SK-N-MC (cell line): ENCODE measurements at regions not wholly inside any gene's neighbourhood (a gene's known extent, or its start where the extent isn't known, plus 50 kb on each side); places are given as distances from the start of the nearest gene placed in this dataset.

Experiments
- DNase-seq: peaks from one replicate; pipeline ENCODE4 v3.0.0-alpha.2; 2011; ENCODE audit warnings: low read depth, low spot score
- H3K27ac ChIP-seq: fragments of 200-600 bp; sonication (generic); 2 replicates; pipeline ENCODE4 v1.5.1; 2016; ENCODE audit warnings: mixed run types
- H3K36me3 ChIP-seq: fragments of 200-600 bp; sonication (generic); 2 replicates; pipeline ENCODE4 v1.6.1; 2017; ENCODE audit warnings: antibody characterized with exemption, low read length, mixed read lengths; ENCODE audit not compliant: insufficient read depth
- H3K4me3 ChIP-seq: fragments of 200-600 bp; sonication (generic); 2 replicates; pipeline ENCODE4 v1.5.1; 2016
- H3K9ac ChIP-seq: fragments of 200-600 bp; sonication (generic); 2 replicates; pipeline ENCODE4 v1.8.0; 2017; ENCODE audit warnings: mixed run types, mixed read lengths; ENCODE audit not compliant: insufficient read length
- H3K9me3 ChIP-seq: fragments of 200-600 bp; sonication (generic); 2 replicates; pipeline ENCODE4 v1.6.1; 2017; ENCODE audit warnings: low read depth, mild to moderate bottlenecking, antibody characterized with exemption, low read length, moderate library complexity, mixed read lengths
- EZH2 ChIP-seq: fragments of 200-600 bp; sonication (generic); IDR thresholded peaks from one replicate; pipeline ENCODE4 v1.6.1; 2017; ENCODE audit warnings: antibody characterized with exemption
- FOXP2 ChIP-seq: optimal IDR thresholded peaks from 2 replicates; pipeline ENCODE3; 2011; ENCODE audit warnings: mild to moderate bottlenecking, moderate library complexity; ENCODE audit not compliant: insufficient read depth; ENCODE audit errors: extremely low read length, control extremely low read depth
- POLR2AphosphoS5 ChIP-seq: IDR thresholded peaks from 2 replicates; pipeline ENCODE4 v1.6.1; 2012; ENCODE audit warnings: mild to moderate bottlenecking, low read depth, low read length, borderline replicate concordance

DNA sequence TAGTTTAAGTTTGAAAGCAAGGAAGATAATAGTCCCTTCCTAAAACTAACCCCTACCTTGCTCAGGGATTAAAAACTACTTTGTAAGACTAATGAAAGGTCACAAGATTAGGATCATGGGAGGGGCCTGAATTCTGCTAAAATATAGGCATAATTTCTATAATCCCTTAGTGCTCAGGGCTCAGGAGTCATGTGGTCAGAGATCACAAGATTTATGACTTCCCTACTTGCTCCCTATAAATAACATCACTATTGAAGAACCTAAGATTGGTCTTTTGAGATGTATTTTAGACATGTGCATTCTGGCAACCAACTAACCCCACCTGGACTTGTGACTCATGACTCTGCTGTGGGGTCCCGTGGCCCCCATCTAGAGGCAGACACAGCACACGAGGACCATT, 81.1 kb downstream of the STMND1 start:
- Histone ChIP-seq H3K9ac (no peak overlapping the region), H3K36me3 (no peaks in the 10 kb centered on the region), H3K9me3 (no peaks in the 10 kb centered on the region), H3K4me3 (no peak overlapping the region), H3K27ac (no peak overlapping the region)
- TF ChIP-seq POLR2AphosphoS5: no peak
- no peak for TF ChIP-seq EZH2
- no peak for TF ChIP-seq FOXP2
- DNase-seq: no peak

DNA sequence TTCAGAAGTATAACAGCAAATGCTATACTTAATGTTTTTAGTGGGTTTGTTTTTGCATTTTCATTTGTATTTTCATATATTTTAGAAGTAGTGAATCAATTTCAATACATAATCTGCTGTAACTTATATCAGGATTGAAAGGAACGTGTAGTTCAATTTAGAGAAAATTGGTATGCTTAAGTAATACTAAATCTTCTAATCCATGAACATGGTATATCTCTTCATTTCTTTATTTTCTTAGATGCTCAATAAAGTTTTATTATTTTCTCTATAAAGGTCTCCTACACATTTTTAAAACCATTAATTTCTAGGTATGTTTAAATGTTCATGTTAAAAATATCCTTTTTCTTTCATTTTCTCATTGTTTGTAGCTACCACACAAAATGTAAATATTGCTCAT, 85.1 kb downstream of the STMND1 start:
- no peak overlapping the region for H3K9ac ChIP-seq
- H3K27ac ChIP-seq: no peak overlapping the region
- H3K9me3 ChIP-seq: no peaks in the 10 kb centered on the region
- H3K36me3 ChIP-seq: no peaks in the 10 kb centered on the region
- no peak for DNase-seq
- H3K4me3 ChIP-seq: no peak overlapping the region
- TF ChIP-seq POLR2AphosphoS5 (no peak), FOXP2 (no peak), EZH2 (no peak)

DNA sequence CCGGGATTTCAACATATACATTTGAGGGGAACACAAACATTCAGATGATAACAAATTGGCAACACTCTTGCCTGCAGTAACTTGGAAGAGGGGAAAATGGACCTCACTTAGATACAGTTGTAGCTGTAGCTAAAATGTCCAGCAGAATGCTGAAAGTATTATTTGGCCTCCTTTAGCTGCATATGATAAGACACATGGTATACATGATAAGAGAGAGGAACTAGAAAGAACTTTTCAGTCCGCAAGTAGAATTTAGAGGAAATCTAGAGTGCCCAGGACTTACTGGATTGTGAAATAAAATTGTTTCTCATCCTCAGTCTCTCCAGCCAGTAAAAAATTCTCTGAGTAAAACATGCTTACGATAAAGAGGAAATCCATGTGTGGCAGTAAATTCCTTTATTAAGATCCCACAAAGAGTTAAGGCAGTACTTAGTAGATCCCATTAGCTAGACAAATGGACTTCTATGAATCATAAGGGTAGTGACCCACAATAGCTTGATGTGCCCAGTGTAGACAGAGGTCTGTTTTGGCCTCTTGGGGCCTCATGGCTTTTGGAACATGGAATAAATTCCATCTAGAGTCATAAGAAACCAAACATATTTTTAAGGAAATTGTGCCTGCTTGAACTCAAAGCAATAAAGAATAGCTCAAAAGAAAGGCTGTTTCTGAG, 87.9 kb upstream of the RBM24 start:
- H3K4me3 ChIP-seq: no peak overlapping the region
- H3K27ac ChIP-seq: no peak overlapping the region
- DNase-seq: no peak
- H3K9ac ChIP-seq: no peak overlapping the region
- TF ChIP-seq FOXP2 (no peak), POLR2AphosphoS5 (no peak)
- H3K36me3 ChIP-seq: no peaks in the 10 kb centered on the region
- no peaks in the 10 kb centered on the region for H3K9me3 ChIP-seq

DNA sequence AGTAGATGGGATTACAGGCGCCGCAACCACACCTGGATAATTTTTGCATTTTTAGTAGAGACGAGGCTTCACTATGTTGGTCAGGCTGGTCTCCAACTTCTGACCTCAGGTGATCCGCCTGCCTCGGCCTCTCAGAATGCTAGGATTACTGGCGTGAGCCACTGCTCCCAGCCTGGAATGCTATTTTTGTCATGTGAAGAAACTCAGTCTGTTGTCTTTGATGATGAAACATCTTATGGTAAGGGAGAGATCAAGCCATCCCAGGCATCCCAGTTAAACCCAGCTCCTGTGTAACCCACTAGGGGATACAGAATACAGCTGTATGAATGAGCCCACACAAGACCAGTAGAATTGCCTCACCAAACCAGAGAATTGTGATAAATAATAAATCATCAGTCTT, 83.6 kb upstream of the RBM24 start:
- H3K4me3 ChIP-seq: no peak overlapping the region
- H3K36me3 ChIP-seq: no peaks in the 10 kb centered on the region
- H3K9me3 ChIP-seq: no peaks in the 10 kb centered on the region
- no peak overlapping the region for H3K27ac ChIP-seq
- TF ChIP-seq FOXP2 (no peak), EZH2 (no peak), POLR2AphosphoS5 (no peak)
- H3K9ac ChIP-seq: no peak overlapping the region
- DNase-seq: no peak

DNA sequence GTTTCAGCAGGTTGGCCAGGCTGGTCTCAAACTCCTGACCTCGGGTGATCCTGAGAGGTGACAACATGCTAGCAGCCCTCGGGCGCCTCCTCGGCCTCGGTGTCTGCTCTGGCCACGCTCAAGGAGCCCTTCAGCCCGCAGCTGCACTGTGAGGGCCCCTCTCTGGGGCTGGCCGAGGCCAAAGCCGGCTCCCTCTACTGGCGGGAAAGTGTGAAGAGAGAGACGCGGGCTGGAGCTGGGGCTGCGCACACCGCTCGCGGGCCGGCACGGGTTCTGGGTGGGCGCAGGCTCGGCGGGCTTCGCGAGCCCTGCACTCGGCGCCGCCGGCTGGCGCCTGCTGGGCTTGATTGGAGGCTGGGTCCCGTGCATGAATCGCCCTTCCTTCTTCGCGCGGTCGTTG, 80.8 kb upstream of the RBM24 start:
- no peak for DNase-seq
- Histone ChIP-seq H3K4me3 (no peak overlapping the region), H3K9ac (no peak overlapping the region), H3K36me3 (no peaks in the 10 kb centered on the region), H3K27ac (no peak overlapping the region), H3K9me3 (no peaks in the 10 kb centered on the region)
- TF ChIP-seq FOXP2: no peak
- no peak for TF ChIP-seq EZH2
- TF ChIP-seq POLR2AphosphoS5: no peak

DNA sequence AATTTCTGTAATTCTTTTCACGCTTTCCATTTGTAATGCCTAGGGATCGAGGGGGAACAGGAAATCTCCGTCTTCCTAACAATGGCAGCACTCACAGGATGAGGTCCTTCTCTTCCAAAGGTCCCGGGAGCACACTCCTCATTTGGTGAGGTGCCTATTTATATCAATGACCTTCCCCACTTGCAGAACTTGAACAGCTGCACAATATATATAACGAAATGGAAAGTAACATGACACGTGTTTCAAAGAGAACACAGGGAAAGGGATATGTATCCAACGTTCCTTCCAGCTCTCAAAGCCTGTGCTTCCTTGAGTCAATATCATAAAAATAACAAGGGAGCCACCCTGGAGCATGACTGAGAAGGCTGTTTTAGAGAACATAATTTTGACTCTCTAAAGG, 78.6 kb upstream of the RBM24 start:
- Histone ChIP-seq H3K27ac (no peak overlapping the region), H3K36me3 (no peaks in the 10 kb centered on the region), H3K9ac (no peak overlapping the region), H3K4me3 (no peak overlapping the region), H3K9me3 (no peaks in the 10 kb centered on the region)
- no peak for DNase-seq
- TF ChIP-seq FOXP2 (no peak), POLR2AphosphoS5 (no peak), EZH2 (no peak)

DNA sequence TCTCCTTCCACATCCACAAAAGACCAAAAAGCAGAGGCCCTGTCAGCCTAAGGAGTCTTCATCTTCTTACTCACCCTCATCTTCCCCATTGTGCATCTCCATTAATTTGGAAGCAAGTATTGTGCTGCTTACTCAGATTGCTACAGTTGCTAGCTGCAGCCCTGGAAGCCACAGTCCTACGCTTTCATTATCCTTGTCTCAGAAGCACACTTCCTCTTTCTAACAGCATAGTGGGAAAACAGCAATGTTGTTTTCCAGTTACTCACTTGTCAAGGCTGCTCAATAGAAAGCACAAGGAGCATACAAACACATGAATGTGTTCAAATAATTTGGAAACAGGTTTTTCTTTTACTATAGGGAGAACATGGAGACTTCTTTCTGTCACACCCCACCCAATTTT, 76.6 kb upstream of the RBM24 start:
- no peaks in the 10 kb centered on the region for H3K36me3 ChIP-seq
- H3K4me3 ChIP-seq: no peak overlapping the region
- TF ChIP-seq FOXP2 (no peak), POLR2AphosphoS5 (no peak), EZH2 (no peak)
- H3K9ac ChIP-seq: no peak overlapping the region
- no peak for DNase-seq
- H3K9me3 ChIP-seq: no peaks in the 10 kb centered on the region
- H3K27ac ChIP-seq: no peak overlapping the region

DNA sequence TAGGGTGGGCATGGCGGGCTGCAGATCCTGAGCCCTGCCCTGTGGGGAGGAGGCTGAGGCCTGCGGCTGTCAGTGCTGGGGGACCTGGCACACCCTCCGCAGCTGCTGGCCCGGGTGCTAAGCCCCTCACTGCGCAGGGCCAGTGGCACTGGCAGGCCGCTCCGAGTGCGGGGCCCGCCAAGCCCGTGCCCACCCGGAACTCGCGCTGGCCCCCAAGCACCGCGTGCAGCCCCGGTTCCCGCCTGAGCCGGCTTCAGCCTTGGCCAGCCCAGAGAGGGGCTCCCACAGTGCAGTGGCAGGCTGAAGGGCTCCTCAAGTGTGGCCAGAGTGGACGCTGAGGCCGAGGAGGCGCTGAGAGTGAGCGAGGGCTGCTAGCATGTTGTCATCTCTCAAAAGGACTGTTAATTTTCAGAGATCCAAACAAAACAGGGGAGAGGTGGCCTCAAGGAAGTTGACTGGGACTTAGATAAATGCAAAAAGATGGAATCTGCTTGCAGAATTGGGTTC, 74.5 kb upstream of the RBM24 start:
- Histone ChIP-seq H3K4me3 (no peak overlapping the region), H3K36me3 (no peaks in the 10 kb centered on the region), H3K27ac (no peak overlapping the region), H3K9me3 (no peaks in the 10 kb centered on the region), H3K9ac (no peak overlapping the region)
- TF ChIP-seq POLR2AphosphoS5 (no peak), EZH2 (no peak), FOXP2 (no peak)
- no peak for DNase-seq

DNA sequence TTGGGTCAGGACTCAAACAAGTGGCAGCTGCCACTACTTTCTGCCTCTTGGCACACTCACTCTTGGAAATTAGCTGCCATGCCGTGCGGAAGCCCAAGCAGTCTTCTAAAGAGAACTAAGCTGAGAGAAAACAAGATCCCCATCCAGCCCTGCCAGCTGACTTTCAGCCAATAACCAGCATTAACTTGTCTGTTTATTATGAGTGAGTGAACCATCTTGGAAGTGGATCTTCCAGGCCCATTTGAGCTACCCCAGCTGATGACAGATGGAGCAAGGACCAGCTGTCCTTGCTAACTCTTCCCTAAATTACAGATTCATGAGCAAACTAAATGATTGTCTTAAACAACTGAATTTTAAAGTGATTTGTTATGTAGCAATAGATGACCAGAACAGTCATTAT, 73.9 kb upstream of the RBM24 start:
- TF ChIP-seq EZH2: no peak
- no peak overlapping the region for H3K4me3 ChIP-seq
- no peak for DNase-seq
- H3K9ac ChIP-seq: no peak overlapping the region
- H3K9me3 ChIP-seq: no peaks in the 10 kb centered on the region
- no peaks in the 10 kb centered on the region for H3K36me3 ChIP-seq
- H3K27ac ChIP-seq: no peak overlapping the region
